Right lobe of liver (tissue), 6 donors: ENCODE measurements at regions not wholly inside any gene's neighbourhood (a gene's known extent, or its start where the extent isn't known, plus 50 kb on each side); places are given as distances from the start of the nearest gene placed in this dataset.

ENCODE experiments used
- ATAC-seq, 4 donors: fragments of 200-7000 bp; cut with Tn5 transposase; one replicate each; pipeline ENCODE4 v1.9.1; 2020; ENCODE audit warnings: mild to moderate bottlenecking in 4 of 4, moderate library complexity in 4 of 4
- DNase-seq, 3 donors: peaks; one replicate each; pipeline ENCODE4 v3.0.0-alpha.2; 2020
- H3K27ac ChIP-seq, 3 donors: fragments of 200-600 bp; one replicate each; pipeline ENCODE4 v1.8.0; 2022
- H3K27me3 ChIP-seq, 2 donors: fragments of 200-600 bp; one replicate each; pipeline ENCODE4 v1.8.0; 2022
- H3K36me3 ChIP-seq, 4 donors: fragments of 200-600 bp; sonication (generic) in 1 of 4; one replicate each; pipeline versions ENCODE4 v1.5.1 to v1.8.0; 2017 to 2022; ENCODE audit warnings: control low read depth in 1 of 4
- H3K4me1 ChIP-seq, 4 donors: fragments of 200-600 bp; sonication (generic) in 1 of 4; one replicate each; pipeline versions ENCODE4 v1.5.1 to v1.8.0; 2017 to 2022; ENCODE audit warnings: control low read depth in 1 of 4
- H3K4me3 ChIP-seq, 3 donors: fragments of 200-600 bp; one replicate each; pipeline ENCODE4 v1.8.0; 2022
- H3K9me3 ChIP-seq, 4 donors: fragments of 200-600 bp; sonication (generic) in 1 of 4; one replicate each; pipeline versions ENCODE4 v1.5.1 to v1.8.0; 2017 to 2022; ENCODE audit warnings: control low read depth in 1 of 4
- CTCF ChIP-seq, 4 donors: fragments of 200-600 bp in 3 of 4; fragments of 450-650 bp in 1 of 4; IDR thresholded peaks; one replicate each; pipeline versions ENCODE4 v1.5.1 to v1.8.0; 2016 to 2022; ENCODE audit warnings: antibody characterized with exemption in 4 of 4, mild to moderate bottlenecking in 2 of 4
- POLR2A ChIP-seq: fragments of 450-650 bp; IDR thresholded peaks from one replicate; pipeline ENCODE4 v1.6.1; 2017; ENCODE audit warnings: antibody characterized with exemption, mild to moderate bottlenecking
- WGBS: methylation state at CpG from one replicate; pipeline ENCODE4 v1.1.6; 2018; ENCODE audit warnings: low coverage, low lambda C conversion rate; ENCODE audit not compliant: insufficient coverage; ENCODE audit errors: missing lambda C conversion rate; 5-methylcytosine and 5-hydroxymethylcytosine counted together
- intact Hi-C, 2 donors: fragments of 100-400 bp; cut with DNase I; formaldehyde crosslinking; loops; one replicate each; pipeline versions ENCODE4 v1.11.2 to v1.14.1; 2022
- donor health status: DM: no; HTN: yes; CAD: no.
- donor health status: DM: no; HTN: no; CAD: no.
- donor health status: DM: no; HTN: no; CAD: no.
- donor health status: DM: no; HTN: yes; CAD: no.
- donor health status: DM: no; HTN: yes; CAD: no.

GRCh38 chr11:29127461-29127860 lies 889.4 kb downstream of the KCNA4 start:
- no peak overlapping the region for H3K4me3 ChIP-seq
- intact Hi-C loops, result no loop called here
- no peak for DNase-seq
- ATAC-seq, result no peak
- H3K4me1 ChIP-seq, result no peaks in the 10 kb centered on the region
- no peak overlapping the region for H3K27ac ChIP-seq
- TF ChIP-seq POLR2A (no peak), CTCF (IDR thresholded peaks at IDR 0.05) (no peak)
- H3K9me3 ChIP-seq, result no peaks in the 10 kb centered on the region
- H3K27me3 ChIP-seq, result no peaks in the 10 kb centered on the region
- H3K36me3 ChIP-seq, result no peaks in the 10 kb centered on the region

- Histone ChIP-seq H3K27ac (no peak overlapping the region), H3K9me3 (no peaks in the 10 kb centered on the region), H3K4me1 (no peaks in the 10 kb centered on the region), H3K27me3 (no peaks in the 10 kb centered on the region), H3K36me3 (no peaks in the 10 kb centered on the region), H3K4me3 (no peak overlapping the region)
- intact Hi-C loops, result no loop called here
- no peak for DNase-seq
- TF ChIP-seq CTCF (IDR thresholded peaks at IDR 0.05) (no peak), POLR2A (no peak)
- no peak for ATAC-seq
Measured at GRCh38 chr11:29125606-29126005, 891.2 kb downstream of the KCNA4 start.

- ATAC-seq (no peak), DNase-seq (no peak)
- H3K9me3 ChIP-seq, result no peaks in the 10 kb centered on the region
- H3K27me3 ChIP-seq, result no peaks in the 10 kb centered on the region
- H3K4me3 ChIP-seq, result no peak overlapping the region
- no peak overlapping the region for H3K27ac ChIP-seq
- H3K4me1 ChIP-seq, result no peaks in the 10 kb centered on the region
- intact Hi-C loops, result no loop called here
- WGBS, result 77% methylated on average over 7 of the region's 8 CpGs
- H3K36me3 ChIP-seq, result no peaks in the 10 kb centered on the region
- TF ChIP-seq CTCF (IDR thresholded peaks at IDR 0.05) (no peak), POLR2A (no peak)
Measured at GRCh38 chr11:29124470-29124869, 892.4 kb downstream of the KCNA4 start.

- no peaks in the 10 kb centered on the region for H3K9me3 ChIP-seq
- no peaks in the 10 kb centered on the region for H3K27me3 ChIP-seq
- no peaks in the 10 kb centered on the region for H3K36me3 ChIP-seq
- intact Hi-C loops, result no loop called here
- WGBS, result 48% methylated on average over 11 of the region's 11 CpGs
- no peaks in the 10 kb centered on the region for H3K4me1 ChIP-seq
- TF ChIP-seq POLR2A (no peak), CTCF (IDR thresholded peaks at IDR 0.05) (no peak)
- DNase-seq, result no peak
- H3K4me3 ChIP-seq, result no peak overlapping the region
- no peak for ATAC-seq
- no peak overlapping the region for H3K27ac ChIP-seq
Measured at GRCh38 chr11:29119707-29120618, 896.9 kb downstream of the KCNA4 start.
